Suprapubic skin (tissue), 4 donors: ENCODE measurements at regions not wholly inside any gene's neighbourhood (a gene's known extent, or its start where the extent isn't known, plus 50 kb on each side); places are given as distances from the start of the nearest gene placed in this dataset.

Experiments used
- POLR2A ChIP-seq, 2 donors: fragments of 450-650 bp; IDR thresholded peaks; one replicate each; pipeline ENCODE4 v1.6.1; 2017; ENCODE audit warnings: antibody characterized with exemption in 2 of 2, mild to moderate bottlenecking in 2 of 2, moderate library complexity in 2 of 2
- POLR2AphosphoS5 ChIP-seq, 3 donors: sonication (generic); formaldehyde crosslinking; IDR thresholded peaks; one replicate each; pipeline ENCODE4 v1.6.1; 2017; ENCODE audit warnings: antibody characterized with exemption in 3 of 3

DNA sequence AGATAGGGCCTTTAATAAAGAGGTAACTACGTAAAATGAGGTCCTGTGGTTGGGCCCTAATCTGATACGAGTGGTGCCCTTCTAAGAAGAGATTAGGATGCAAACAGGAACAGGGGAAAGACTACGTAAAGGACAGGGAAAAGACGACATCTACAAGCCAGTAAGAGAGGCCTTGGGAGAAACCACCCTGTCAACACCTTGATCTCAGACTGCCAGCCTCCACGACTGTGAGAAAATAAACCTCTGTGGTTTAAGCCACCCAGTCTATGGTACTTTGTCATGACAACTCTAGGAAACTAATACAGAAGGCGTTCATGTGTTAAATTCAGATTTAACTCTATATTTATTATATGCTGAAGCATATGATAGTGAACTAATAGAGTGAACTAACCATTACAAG, 566.3 kb downstream of the UQCRFS1 start:
- TF ChIP-seq POLR2AphosphoS5 (IDR thresholded peaks at IDR 0.05) (no peak), POLR2A (IDR thresholded peaks at IDR 0.05) (no peak)
